WTC11 (cell line): ENCODE measurements at regions not wholly inside any gene's neighbourhood (a gene's known extent, or its start where the extent isn't known, plus 50 kb on each side); places are given as distances from the start of the nearest gene placed in this dataset.

ENCODE experiments used
- KAT7 ChIP-seq: sonication (generic); formaldehyde crosslinking; IDR thresholded peaks from 2 replicates; pipeline ENCODE4 v1.8.1; 2023; ENCODE audit warnings: missing genetic modification reagents, mild to moderate bottlenecking, borderline replicate concordance
- TEAD1 ChIP-seq: sonication (generic); formaldehyde crosslinking; IDR thresholded peaks from 2 replicates; pipeline ENCODE4 v1.8.0; 2022; ENCODE audit warnings: mild to moderate bottlenecking, missing genetic modification reagents
- TF ChIP-seq, protein P1 (sequence below): sonication (generic); formaldehyde crosslinking; IDR thresholded peaks from 2 replicates; pipeline ENCODE4 v1.8.0; 2022; ENCODE audit warnings: mild to moderate bottlenecking, missing genetic modification reagents
- TF ChIP-seq, protein P2 (sequence below): fragments of 200-600 bp; IDR thresholded peaks from 2 replicates; pipeline ENCODE4 v1.8.0; 2022; ENCODE audit warnings: antibody characterized with exemption
- TF ChIP-seq, protein P3 (sequence below): sonication (generic); formaldehyde crosslinking; IDR thresholded peaks from 2 replicates; pipeline ENCODE4 v1.8.1; 2022; ENCODE audit warnings: low read depth, missing genetic modification reagents, borderline replicate concordance
- TF ChIP-seq, protein P4 (sequence below): sonication (generic); formaldehyde crosslinking; IDR thresholded peaks from 2 replicates; pipeline ENCODE4 v1.8.1; 2023; ENCODE audit warnings: mild to moderate bottlenecking, missing genetic modification reagents, moderate library complexity
- TF ChIP-seq, protein P5 (sequence below): sonication (generic); formaldehyde crosslinking; IDR thresholded peaks from 2 replicates; pipeline ENCODE4 v1.8.1; 2023; ENCODE audit warnings: mild to moderate bottlenecking, missing genetic modification reagents

DNA sequence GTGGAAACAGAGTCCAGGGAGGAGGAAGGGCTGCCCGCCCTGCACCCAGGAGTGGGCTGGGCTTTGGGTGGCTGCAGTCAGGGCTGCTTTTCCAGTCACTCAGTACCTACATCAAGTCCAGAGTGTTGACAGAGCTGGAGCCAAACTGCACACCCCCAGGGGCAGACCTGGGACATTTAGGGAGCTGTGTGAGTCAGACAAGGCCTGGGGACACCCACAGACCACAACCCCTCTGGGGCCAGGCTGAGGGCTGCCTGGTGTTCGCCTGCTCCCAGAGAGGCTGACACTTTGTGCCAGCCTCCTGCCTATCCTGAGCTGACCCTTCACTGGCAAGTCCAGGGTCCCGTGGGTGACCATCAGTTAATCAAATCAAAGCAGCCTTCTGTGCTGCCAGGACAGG lies 240.0 kb downstream of the BCOR start:
- TF ChIP-seq KAT7 (CRISPR knock-in tag) (no peak), TEAD1 (CRISPR knock-in tag) (no peak)
- TF ChIP-seq, protein P1, sequence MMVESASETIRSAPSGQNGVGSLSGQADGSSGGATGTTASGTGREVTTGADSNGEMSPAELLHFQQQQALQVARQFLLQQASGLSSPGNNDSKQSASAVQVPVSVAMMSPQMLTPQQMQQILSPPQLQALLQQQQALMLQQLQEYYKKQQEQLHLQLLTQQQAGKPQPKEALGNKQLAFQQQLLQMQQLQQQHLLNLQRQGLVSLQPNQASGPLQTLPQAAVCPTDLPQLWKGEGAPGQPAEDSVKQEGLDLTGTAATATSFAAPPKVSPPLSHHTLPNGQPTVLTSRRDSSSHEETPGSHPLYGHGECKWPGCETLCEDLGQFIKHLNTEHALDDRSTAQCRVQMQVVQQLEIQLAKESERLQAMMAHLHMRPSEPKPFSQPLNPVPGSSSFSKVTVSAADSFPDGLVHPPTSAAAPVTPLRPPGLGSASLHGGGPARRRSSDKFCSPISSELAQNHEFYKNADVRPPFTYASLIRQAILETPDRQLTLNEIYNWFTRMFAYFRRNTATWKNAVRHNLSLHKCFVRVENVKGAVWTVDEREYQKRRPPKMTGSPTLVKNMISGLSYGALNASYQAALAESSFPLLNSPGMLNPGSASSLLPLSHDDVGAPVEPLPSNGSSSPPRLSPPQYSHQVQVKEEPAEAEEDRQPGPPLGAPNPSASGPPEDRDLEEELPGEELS = no peak
- TF ChIP-seq, protein P2, sequence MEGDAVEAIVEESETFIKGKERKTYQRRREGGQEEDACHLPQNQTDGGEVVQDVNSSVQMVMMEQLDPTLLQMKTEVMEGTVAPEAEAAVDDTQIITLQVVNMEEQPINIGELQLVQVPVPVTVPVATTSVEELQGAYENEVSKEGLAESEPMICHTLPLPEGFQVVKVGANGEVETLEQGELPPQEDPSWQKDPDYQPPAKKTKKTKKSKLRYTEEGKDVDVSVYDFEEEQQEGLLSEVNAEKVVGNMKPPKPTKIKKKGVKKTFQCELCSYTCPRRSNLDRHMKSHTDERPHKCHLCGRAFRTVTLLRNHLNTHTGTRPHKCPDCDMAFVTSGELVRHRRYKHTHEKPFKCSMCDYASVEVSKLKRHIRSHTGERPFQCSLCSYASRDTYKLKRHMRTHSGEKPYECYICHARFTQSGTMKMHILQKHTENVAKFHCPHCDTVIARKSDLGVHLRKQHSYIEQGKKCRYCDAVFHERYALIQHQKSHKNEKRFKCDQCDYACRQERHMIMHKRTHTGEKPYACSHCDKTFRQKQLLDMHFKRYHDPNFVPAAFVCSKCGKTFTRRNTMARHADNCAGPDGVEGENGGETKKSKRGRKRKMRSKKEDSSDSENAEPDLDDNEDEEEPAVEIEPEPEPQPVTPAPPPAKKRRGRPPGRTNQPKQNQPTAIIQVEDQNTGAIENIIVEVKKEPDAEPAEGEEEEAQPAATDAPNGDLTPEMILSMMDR = no peak
- TF ChIP-seq, protein P3, sequence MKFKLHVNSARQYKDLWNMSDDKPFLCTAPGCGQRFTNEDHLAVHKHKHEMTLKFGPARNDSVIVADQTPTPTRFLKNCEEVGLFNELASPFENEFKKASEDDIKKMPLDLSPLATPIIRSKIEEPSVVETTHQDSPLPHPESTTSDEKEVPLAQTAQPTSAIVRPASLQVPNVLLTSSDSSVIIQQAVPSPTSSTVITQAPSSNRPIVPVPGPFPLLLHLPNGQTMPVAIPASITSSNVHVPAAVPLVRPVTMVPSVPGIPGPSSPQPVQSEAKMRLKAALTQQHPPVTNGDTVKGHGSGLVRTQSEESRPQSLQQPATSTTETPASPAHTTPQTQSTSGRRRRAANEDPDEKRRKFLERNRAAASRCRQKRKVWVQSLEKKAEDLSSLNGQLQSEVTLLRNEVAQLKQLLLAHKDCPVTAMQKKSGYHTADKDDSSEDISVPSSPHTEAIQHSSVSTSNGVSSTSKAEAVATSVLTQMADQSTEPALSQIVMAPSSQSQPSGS (CRISPR knock-in tag) = no peak
- TF ChIP-seq, protein P4, sequence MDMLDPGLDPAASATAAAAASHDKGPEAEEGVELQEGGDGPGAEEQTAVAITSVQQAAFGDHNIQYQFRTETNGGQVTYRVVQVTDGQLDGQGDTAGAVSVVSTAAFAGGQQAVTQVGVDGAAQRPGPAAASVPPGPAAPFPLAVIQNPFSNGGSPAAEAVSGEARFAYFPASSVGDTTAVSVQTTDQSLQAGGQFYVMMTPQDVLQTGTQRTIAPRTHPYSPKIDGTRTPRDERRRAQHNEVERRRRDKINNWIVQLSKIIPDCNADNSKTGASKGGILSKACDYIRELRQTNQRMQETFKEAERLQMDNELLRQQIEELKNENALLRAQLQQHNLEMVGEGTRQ (CRISPR knock-in tag) = no peak
- TF ChIP-seq, protein P5, sequence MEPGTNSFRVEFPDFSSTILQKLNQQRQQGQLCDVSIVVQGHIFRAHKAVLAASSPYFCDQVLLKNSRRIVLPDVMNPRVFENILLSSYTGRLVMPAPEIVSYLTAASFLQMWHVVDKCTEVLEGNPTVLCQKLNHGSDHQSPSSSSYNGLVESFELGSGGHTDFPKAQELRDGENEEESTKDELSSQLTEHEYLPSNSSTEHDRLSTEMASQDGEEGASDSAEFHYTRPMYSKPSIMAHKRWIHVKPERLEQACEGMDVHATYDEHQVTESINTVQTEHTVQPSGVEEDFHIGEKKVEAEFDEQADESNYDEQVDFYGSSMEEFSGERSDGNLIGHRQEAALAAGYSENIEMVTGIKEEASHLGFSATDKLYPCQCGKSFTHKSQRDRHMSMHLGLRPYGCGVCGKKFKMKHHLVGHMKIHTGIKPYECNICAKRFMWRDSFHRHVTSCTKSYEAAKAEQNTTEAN (CRISPR knock-in tag) = no peak
